Hepatocyte (in vitro differentiated cells): ENCODE measurements at regions not wholly inside any gene's neighbourhood (a gene's known extent, or its start where the extent isn't known, plus 50 kb on each side); places are given as distances from the start of the nearest gene placed in this dataset.

ENCODE experiments used
- DNase-seq: peaks from one replicate; pipeline ENCODE4 v3.0.0-alpha.2; 2016; ENCODE audit warnings: low spot score
- H2AFZ ChIP-seq: fragments of 200-600 bp; sonication (generic); 2 replicates; pipeline ENCODE4 v1.6.0; 2016; ENCODE audit warnings: antibody characterized with exemption, mild to moderate bottlenecking
- H3K27ac ChIP-seq: fragments of 200-600 bp; sonication (generic); 2 replicates; pipeline ENCODE4 v1.5.1; 2016; ENCODE audit warnings: mild to moderate bottlenecking
- H3K27me3 ChIP-seq: fragments of 200-600 bp; sonication (generic); 2 replicates; pipeline ENCODE4 v1.6.1; 2016
- H3K36me3 ChIP-seq: fragments of 200-600 bp; sonication (generic); replicated peaks from 2 replicates; pipeline ENCODE4 v1.5.1; 2016; ENCODE audit warnings: low read depth; ENCODE audit not compliant: insufficient read depth
- H3K4me1 ChIP-seq: fragments of 200-600 bp; sonication (generic); 2 replicates; pipeline ENCODE4 v1.5.1; 2016; ENCODE audit warnings: mild to moderate bottlenecking, moderate library complexity; ENCODE audit not compliant: insufficient read depth
- H3K4me2 ChIP-seq: fragments of 200-600 bp; sonication (generic); 2 replicates; pipeline ENCODE4 v1.6.0; 2016
- H3K4me3 ChIP-seq: fragments of 200-600 bp; sonication (generic); 2 replicates; pipeline ENCODE4 v1.5.1; 2016; ENCODE audit warnings: mild to moderate bottlenecking
- H3K79me2 ChIP-seq: fragments of 200-600 bp; sonication (generic); 2 replicates; pipeline ENCODE4 v1.6.0; 2017; ENCODE audit warnings: mild to moderate bottlenecking
- H3K9me2 ChIP-seq: fragments of 200-600 bp; sonication (generic); replicated peaks from 2 replicates; pipeline ENCODE4 v1.6.0; 2017; ENCODE audit warnings: mild to moderate bottlenecking; ENCODE audit not compliant: insufficient read depth
- H3K9me3 ChIP-seq: fragments of 200-600 bp; sonication (generic); 2 replicates; pipeline ENCODE4 v1.5.1; 2016; ENCODE audit warnings: low read depth, mild to moderate bottlenecking
- H4K20me1 ChIP-seq: fragments of 200-600 bp; sonication (generic); 2 replicates; pipeline ENCODE4 v1.6.0; 2016; ENCODE audit warnings: mild to moderate bottlenecking; ENCODE audit not compliant: insufficient read depth, poor library complexity, severe bottlenecking
- EZH2 ChIP-seq: fragments of 200-600 bp; sonication (generic); IDR thresholded peaks from 2 replicates; pipeline ENCODE4 v1.6.1; 2016; ENCODE audit warnings: antibody characterized with exemption, mild to moderate bottlenecking, borderline replicate concordance
- EZH2phosphoT487 ChIP-seq: fragments of 200-600 bp; sonication (generic); IDR thresholded peaks from one replicate; pipeline ENCODE4 v1.6.1; 2018; ENCODE audit warnings: antibody characterized with exemption, mild to moderate bottlenecking, low read depth, moderate library complexity; ENCODE audit not compliant: unreplicated experiment, severe bottlenecking
- whole genome bisulfite sequencing: methylation state at CpG from one replicate; pipeline ENCODE4 v1.1.6; 2016; ENCODE audit warnings: low lambda C conversion rate; ENCODE audit errors: missing lambda C conversion rate; 5-methylcytosine and 5-hydroxymethylcytosine counted together
- TF ChIP-seq, protein P1 (sequence below): fragments of 200-600 bp; sonication (generic); IDR thresholded peaks from 2 replicates; pipeline ENCODE4 v1.5.1; 2016; ENCODE audit warnings: antibody characterized with exemption, mild to moderate bottlenecking; ENCODE audit not compliant: poor library complexity

GRCh38 chr1:208565756-208566440 is 321.7 kb upstream of the PLXNA2 start:
- no peaks in the 10 kb centered on the region for H3K9me2 ChIP-seq
- no peaks in the 10 kb centered on the region for H3K9me3 ChIP-seq
- no peak overlapping the region for H3K27ac ChIP-seq
- H2AFZ ChIP-seq, result no peak overlapping the region
- no peak for DNase-seq
- no peaks in the 10 kb centered on the region for H3K36me3 ChIP-seq
- H3K27me3 ChIP-seq, result no peaks in the 10 kb centered on the region
- H3K4me1 ChIP-seq, result no peaks in the 10 kb centered on the region
- H4K20me1 ChIP-seq, result no peaks in the 10 kb centered on the region
- TF ChIP-seq EZH2phosphoT487 (no peak), EZH2 (no peak)
- TF ChIP-seq, protein P1, sequence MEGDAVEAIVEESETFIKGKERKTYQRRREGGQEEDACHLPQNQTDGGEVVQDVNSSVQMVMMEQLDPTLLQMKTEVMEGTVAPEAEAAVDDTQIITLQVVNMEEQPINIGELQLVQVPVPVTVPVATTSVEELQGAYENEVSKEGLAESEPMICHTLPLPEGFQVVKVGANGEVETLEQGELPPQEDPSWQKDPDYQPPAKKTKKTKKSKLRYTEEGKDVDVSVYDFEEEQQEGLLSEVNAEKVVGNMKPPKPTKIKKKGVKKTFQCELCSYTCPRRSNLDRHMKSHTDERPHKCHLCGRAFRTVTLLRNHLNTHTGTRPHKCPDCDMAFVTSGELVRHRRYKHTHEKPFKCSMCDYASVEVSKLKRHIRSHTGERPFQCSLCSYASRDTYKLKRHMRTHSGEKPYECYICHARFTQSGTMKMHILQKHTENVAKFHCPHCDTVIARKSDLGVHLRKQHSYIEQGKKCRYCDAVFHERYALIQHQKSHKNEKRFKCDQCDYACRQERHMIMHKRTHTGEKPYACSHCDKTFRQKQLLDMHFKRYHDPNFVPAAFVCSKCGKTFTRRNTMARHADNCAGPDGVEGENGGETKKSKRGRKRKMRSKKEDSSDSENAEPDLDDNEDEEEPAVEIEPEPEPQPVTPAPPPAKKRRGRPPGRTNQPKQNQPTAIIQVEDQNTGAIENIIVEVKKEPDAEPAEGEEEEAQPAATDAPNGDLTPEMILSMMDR, result no peak
- H3K4me3 ChIP-seq, result no peak overlapping the region
- WGBS, result 95% methylated on average over 6 of the region's 6 CpGs
- no peaks in the 10 kb centered on the region for H3K79me2 ChIP-seq
- H3K4me2 ChIP-seq, result no peak overlapping the region

GRCh38 chr1:208569181-208569580 is 325.0 kb upstream of the PLXNA2 start:
- Histone ChIP-seq H3K9me3 (no peaks in the 10 kb centered on the region), H3K27ac (no peak overlapping the region), H4K20me1 (no peaks in the 10 kb centered on the region), H3K36me3 (no peaks in the 10 kb centered on the region), H3K4me2 (no peak overlapping the region), H3K27me3 (no peaks in the 10 kb centered on the region), H3K79me2 (no peaks in the 10 kb centered on the region), H2AFZ (no peak overlapping the region), H3K4me1 (no peaks in the 10 kb centered on the region), H3K9me2 (no peaks in the 10 kb centered on the region), H3K4me3 (no peak overlapping the region)
- DNase-seq, result no peak
- TF ChIP-seq, protein P1, result no peak
- no peak for TF ChIP-seq EZH2phosphoT487
- TF ChIP-seq EZH2, result no peak
- 84% methylated on average over 1 of the region's 1 CpG for WGBS

GRCh38 chr1:208570362-208570761 is 326.2 kb upstream of the PLXNA2 start:
- H3K79me2 ChIP-seq, result no peaks in the 10 kb centered on the region
- H3K27ac ChIP-seq, result no peak overlapping the region
- no peaks in the 10 kb centered on the region for H3K9me3 ChIP-seq
- no peak for TF ChIP-seq EZH2phosphoT487
- TF ChIP-seq, protein P1, result no peak
- no peak for TF ChIP-seq EZH2
- DNase-seq, result no peak
- H3K9me2 ChIP-seq, result no peaks in the 10 kb centered on the region
- WGBS, result 91% methylated on average over 5 of the region's 5 CpGs
- no peak overlapping the region for H3K4me2 ChIP-seq
- no peak overlapping the region for H3K4me3 ChIP-seq
- H3K4me1 ChIP-seq, result no peaks in the 10 kb centered on the region
- no peaks in the 10 kb centered on the region for H4K20me1 ChIP-seq
- H2AFZ ChIP-seq, result no peak overlapping the region
- H3K36me3 ChIP-seq, result no peaks in the 10 kb centered on the region
- H3K27me3 ChIP-seq, result no peaks in the 10 kb centered on the region

DNA sequence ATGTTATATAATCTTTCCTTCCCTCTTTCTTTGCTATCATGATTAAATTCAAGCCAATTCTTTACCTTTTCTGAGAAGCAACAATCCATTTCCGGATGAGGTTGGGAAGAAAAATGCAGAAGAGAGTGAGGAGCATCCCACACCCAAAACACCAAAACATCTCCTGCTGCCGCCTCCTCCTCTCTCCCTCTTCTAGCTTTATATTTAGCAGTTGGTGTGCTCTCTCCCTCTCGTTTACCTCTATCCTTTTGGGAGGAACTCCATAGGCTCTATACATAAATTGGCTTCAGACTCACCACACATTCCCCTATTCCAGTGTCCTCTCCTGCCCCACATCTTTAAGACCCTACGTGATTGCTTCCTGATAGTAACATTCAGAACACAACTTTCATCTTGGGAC is 332.2 kb upstream of the PLXNA2 start:
- H3K27me3 ChIP-seq, result no peaks in the 10 kb centered on the region
- no peaks in the 10 kb centered on the region for H3K9me3 ChIP-seq
- H3K4me1 ChIP-seq, result no peaks in the 10 kb centered on the region
- DNase-seq, result no peak
- no peak overlapping the region for H3K4me2 ChIP-seq
- H3K79me2 ChIP-seq, result no peaks in the 10 kb centered on the region
- 91% methylated on average over 4 of the region's 4 CpGs for WGBS
- no peaks in the 10 kb centered on the region for H3K9me2 ChIP-seq
- TF ChIP-seq, protein P1, result no peak
- TF ChIP-seq EZH2 (no peak), EZH2phosphoT487 (no peak)
- no peaks in the 10 kb centered on the region for H3K36me3 ChIP-seq
- H3K4me3 ChIP-seq, result no peak overlapping the region
- H2AFZ ChIP-seq, result no peak overlapping the region
- H4K20me1 ChIP-seq, result no peaks in the 10 kb centered on the region
- H3K27ac ChIP-seq, result no peak overlapping the region
